K562 (cell line): ENCODE measurements at regions not wholly inside any gene's neighbourhood (a gene's known extent, or its start where the extent isn't known, plus 50 kb on each side); places are given as distances from the start of the nearest gene placed in this dataset.

Experiments used
- ATAC-seq: fragments of 200-7000 bp; cut with Tn5 transposase; 3 replicates; pipeline ENCODE4 v1.9.1; 2020; ENCODE audit warnings: moderate library complexity
- BruUV-seq: library from RNA; stranded (reverse); fragments of 400-500 nt; replicated peaks from 2 replicates; lab custom pipeline; 2021; lab: Mats Ljungman, UMichigan
- CTCF ChIA-PET: fragments of 300-600 bp; formaldehyde crosslinking; extraction: SDS; loops from one replicate; lab custom pipeline; 2021; ENCODE audit warnings: low intra/inter-chr PET ratio; lab: Yijun Ruan, JAX
- POLR2A ChIA-PET: fragments of 300-600, 350-650 bp; sonication (Branson Sonifier 250); formaldehyde crosslinking; extraction: SDS; loops from one replicate; lab custom pipeline; 2021; ENCODE audit warnings: antibody characterized with exemption, inconsistent platforms; lab: Yijun Ruan, JAX
- DNase-seq, 4 experiments: peaks; one replicate each; pipeline versions ENCODE4 v3.0.0 to v3.0.0-alpha.2; 2011 to 2018; ENCODE audit warnings: low spot score in 3 of 4, mixed read lengths in 3 of 4; ENCODE audit errors: extremely low read depth in 1 of 4
- FAIRE-seq: peaks from 2 replicates; lab custom pipeline; 2011; peaks lifted over from hg19 to GRCh38; lab: Jason Lieb, UNC
- H2AFZ ChIP-seq: 2 replicates; pipeline ENCODE4 v1.6.0; 2011; ENCODE audit warnings: low read depth, low read length, control low read depth, inconsistent platforms
- H3K27ac ChIP-seq: fragments of 200-600 bp; 3 replicates; pipeline ENCODE4 v1.8.0; 2011; ENCODE audit warnings: low read depth, mild to moderate bottlenecking, control low read depth, inconsistent platforms, low read length, moderate library complexity, mixed read lengths; ENCODE audit errors: extremely low read depth
- H3K27me3 ChIP-seq, 2 experiments: fragments of 300-600 bp in 1 of 2; 2 replicates in 1 of 2; 3 replicates in 1 of 2; pipeline versions ENCODE4 v1.6.0 to v1.8.0; 2011; ENCODE audit warnings: inconsistent platforms in 2 of 2, low read length in 2 of 2, mild to moderate bottlenecking in 1 of 2, mixed read lengths in 1 of 2, moderate library complexity in 1 of 2; ENCODE audit not compliant: control insufficient read depth in 2 of 2, insufficient read depth in 2 of 2
- H3K36me3 ChIP-seq: fragments of 300-600 bp; 3 replicates; pipeline ENCODE4 v1.8.0; 2011; ENCODE audit warnings: mild to moderate bottlenecking, low read length, inconsistent platforms; ENCODE audit not compliant: control insufficient read depth, insufficient read depth
- H3K4me1 ChIP-seq, 2 experiments: fragments of 200-600 bp in 1 of 2; replicated peaks in 1 of 2; 2 replicates in 1 of 2; 3 replicates in 1 of 2; pipeline versions ENCODE4 v1.5.1 to v1.8.0; 2011; ENCODE audit warnings: inconsistent platforms in 2 of 2, low read length in 2 of 2, mild to moderate bottlenecking in 1 of 2, mixed read lengths in 1 of 2, moderate library complexity in 1 of 2; ENCODE audit not compliant: control insufficient read depth in 2 of 2, insufficient read depth in 2 of 2
- H3K4me2 ChIP-seq: 2 replicates; pipeline ENCODE4 v1.6.1; 2011; ENCODE audit warnings: low read length, control low read depth, inconsistent platforms, mixed read lengths; ENCODE audit not compliant: insufficient read depth
- H3K4me3 ChIP-seq: fragments of 200-600 bp; sonication (generic), shearing (Covaris generic); 2 replicates; pipeline ENCODE4 v1.5.1; 2016; ENCODE audit warnings: control low read depth, inconsistent platforms
- H3K79me2 ChIP-seq: fragments of 200-600 bp; 3 replicates; pipeline ENCODE4 v1.8.0; 2011; ENCODE audit warnings: low read length, inconsistent platforms; ENCODE audit not compliant: control insufficient read depth, insufficient read depth
- H3K9ac ChIP-seq, 2 experiments: 2 replicates each; pipeline versions ENCODE4 v1.6.0 to v1.6.1; 2011; ENCODE audit warnings: low read depth in 2 of 2, low read length in 2 of 2, control low read depth in 1 of 2, inconsistent platforms in 1 of 2, mild to moderate bottlenecking in 1 of 2, mixed read lengths in 1 of 2; ENCODE audit not compliant: insufficient read depth in 1 of 2
- H3K9me1 ChIP-seq: one replicate; pipeline ENCODE4 v1.6.0; 2011; ENCODE audit warnings: inconsistent platforms, mild to moderate bottlenecking, low read length, moderate library complexity; ENCODE audit not compliant: control insufficient read depth, insufficient read depth
- H3K9me3 ChIP-seq: replicated peaks from 2 replicates; pipeline ENCODE4 v1.5.1; 2011; ENCODE audit warnings: low read depth, low read length, inconsistent platforms; ENCODE audit not compliant: control insufficient read depth, insufficient read depth
- H4K20me1 ChIP-seq: replicated peaks from 2 replicates; pipeline ENCODE4 v1.6.1; 2011; ENCODE audit warnings: low read length, inconsistent platforms, mixed read lengths; ENCODE audit not compliant: control insufficient read depth, insufficient read depth
- FOXM1 ChIP-seq, 2 experiments: fragments of 450-650 bp in 1 of 2; sonication (generic) in 1 of 2; formaldehyde crosslinking in 1 of 2; IDR thresholded peaks; 2 replicates each; pipeline versions ENCODE4 v1.6.1 to v1.9.0; 2017 to 2022; ENCODE audit warnings: low read depth in 2 of 2, mild to moderate bottlenecking in 2 of 2, missing genetic modification reagents in 1 of 2, moderate library complexity in 1 of 2
- ILF3 ChIP-seq: fragments of 450-650 bp; IDR thresholded peaks from 2 replicates; pipeline ENCODE4 v1.6.1; 2018; ENCODE audit warnings: antibody characterized with exemption, mild to moderate bottlenecking, moderate library complexity, borderline replicate concordance
- KAT8 ChIP-seq: fragments of 450-650 bp; IDR thresholded peaks from 2 replicates; pipeline ENCODE4 v1.6.1; 2016; ENCODE audit warnings: low read depth, mild to moderate bottlenecking
- U2AF2 ChIP-seq: fragments of 200-400 bp; formaldehyde crosslinking; optimal IDR thresholded peaks from 2 replicates; pipeline ENCODE3; 2017; ENCODE audit warnings: low read depth, mild to moderate bottlenecking, low read length
- ZNF140 ChIP-seq: fragments of 250-450 bp; sonication (Bioruptor Pico); IDR thresholded peaks from 2 replicates; pipeline ENCODE4 v1.8.0; 2021; ENCODE audit warnings: moderate library complexity, mild to moderate bottlenecking, inconsistent platforms
- ZNF184 ChIP-seq: sonication (generic); formaldehyde crosslinking; IDR thresholded peaks from 2 replicates; pipeline ENCODE4 v1.5.0; 2020; ENCODE audit warnings: missing genetic modification reagents
- ZNF217 ChIP-seq: sonication (generic); formaldehyde crosslinking; IDR thresholded peaks from 2 replicates; pipeline ENCODE4 v1.8.0; 2022; ENCODE audit warnings: mild to moderate bottlenecking, missing genetic modification reagents
- ZNF263 ChIP-seq: sonication (generic); formaldehyde crosslinking; IDR thresholded peaks from 2 replicates; pipeline ENCODE4 v1.8.0; 2022; ENCODE audit warnings: mild to moderate bottlenecking, missing genetic modification reagents, borderline replicate concordance
- WGBS: fragments of 100-300 bp; shearing (Covaris generic); methylation state at CpG from one replicate; pipeline ENCODE4 v1.1.6; 2016; ENCODE audit warnings: low coverage, mixed read lengths; ENCODE audit not compliant: insufficient coverage; ENCODE audit errors: missing lambda C conversion rate; 5-methylcytosine and 5-hydroxymethylcytosine counted together
- in situ Hi-C: fragments of 300-500 bp; cut with MboI; formaldehyde crosslinking; loops from 4 replicates; pipeline ENCODE4 v1.15.0; 2018; ENCODE audit warnings: inconsistent platforms, mixed read lengths
- intact Hi-C: fragments of 100-400 bp; cut with micrococcal nuclease; formaldehyde crosslinking; loops from 2 replicates; pipeline ENCODE4 v1.14.2; 2022
- TF ChIP-seq, protein P1 (sequence below), 2 experiments: IDR thresholded peaks; 2 replicates each; pipeline ENCODE4 v1.6.1; 2011; ENCODE audit warnings: borderline replicate concordance in 1 of 2, control low read depth in 1 of 2, low read depth in 1 of 2, low read length in 1 of 2, mild to moderate bottlenecking in 1 of 2, mixed read lengths in 1 of 2, moderate library complexity in 1 of 2; ENCODE audit not compliant: insufficient read depth in 1 of 2, insufficient read length in 1 of 2, poor library complexity in 1 of 2, severe bottlenecking in 1 of 2; ENCODE audit errors: extremely low read depth in 1 of 2

DNA sequence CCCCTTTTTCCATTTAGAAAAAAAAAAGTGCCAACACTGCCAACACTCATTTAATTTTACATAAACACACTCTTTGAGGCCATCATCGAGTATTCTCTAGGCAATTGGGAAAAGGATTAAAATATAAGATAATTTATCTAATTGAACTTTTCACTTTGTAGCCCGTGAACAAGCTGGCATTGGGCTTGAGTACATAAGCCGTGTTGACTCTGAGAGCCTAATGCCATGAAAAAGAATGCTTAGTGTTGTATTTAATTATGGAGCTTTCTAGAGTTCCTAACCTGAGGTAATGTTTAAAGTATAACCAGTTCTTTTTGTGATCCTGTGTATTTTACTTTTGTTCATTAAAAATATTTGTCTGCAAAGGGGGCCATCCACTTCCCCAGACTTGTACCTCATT, 193.8 kb downstream of the LYPLAL1 start:
- Histone ChIP-seq H3K27me3 (no peaks in the 10 kb centered on the region), H3K79me2 (no peaks in the 10 kb centered on the region), H3K36me3 (no peaks in the 10 kb centered on the region), H3K9ac (no peak overlapping the region), H3K9me3 (no peaks in the 10 kb centered on the region), H4K20me1 (no peaks in the 10 kb centered on the region), H3K27ac (no peak overlapping the region), H3K4me2 (no peak overlapping the region), H3K4me1 (no peaks in the 10 kb centered on the region), H3K4me3 (no peak overlapping the region), H2AFZ (no peak overlapping the region), H3K9me1 (no peaks in the 10 kb centered on the region)
- no peak for FAIRE-seq
- intact Hi-C loops, result no loop called here
- no TSS peak for BruUV-seq
- 0% methylated on average over 3 of the region's 3 CpGs for WGBS
- POLR2A ChIA-PET, result no interaction called here
- TF ChIP-seq, protein P1, sequence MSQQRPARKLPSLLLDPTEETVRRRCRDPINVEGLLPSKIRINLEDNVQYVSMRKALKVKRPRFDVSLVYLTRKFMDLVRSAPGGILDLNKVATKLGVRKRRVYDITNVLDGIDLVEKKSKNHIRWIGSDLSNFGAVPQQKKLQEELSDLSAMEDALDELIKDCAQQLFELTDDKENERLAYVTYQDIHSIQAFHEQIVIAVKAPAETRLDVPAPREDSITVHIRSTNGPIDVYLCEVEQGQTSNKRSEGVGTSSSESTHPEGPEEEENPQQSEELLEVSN (IDR thresholded peaks at IDR 0.05; ENCODE audit: borderline replicate concordance in 1 of 2, extremely low read depth in 1 of 2, insufficient read depth in 1 of 2, insufficient read length in 1 of 2, low read depth in 1 of 2, low read length in 1 of 2, poor library complexity in 1 of 2, severe bottlenecking in 1 of 2), result no peak
- no peak for TF ChIP-seq ZNF217 (CRISPR knock-in tag)
- TF ChIP-seq ZNF263, result no peak
- no peak for DNase-seq
- CTCF ChIA-PET, result no interaction called here
- in situ Hi-C loops, result no loop called here
- no peak for ATAC-seq

- 8% methylated on average over 1 of the region's 1 CpG for WGBS
- ChIA-PET CTCF (no interaction called here), POLR2A (interaction anchor here (0.6 kb wide), 1 partner anchor 15 kb away, joined by 3 read pairs; no protein-coding TSS in a partner anchor)
- ATAC-seq (no peak), FAIRE-seq (no peak), DNase-seq (no peak)
- Histone ChIP-seq H3K4me1 (no peaks in the 10 kb centered on the region), H3K9me1 (no peaks in the 10 kb centered on the region), H3K36me3 (no peaks in the 10 kb centered on the region), H3K9me3 (no peaks in the 10 kb centered on the region), H3K4me2 (no peak overlapping the region), H4K20me1 (no peaks in the 10 kb centered on the region), H3K27ac (no peak overlapping the region), H3K4me3 (no peak overlapping the region), H3K79me2 (no peaks in the 10 kb centered on the region), H3K27me3 (no peaks in the 10 kb centered on the region), H2AFZ (no peak overlapping the region), H3K9ac (no peak overlapping the region)
- TF ChIP-seq ZNF140 (no peak), U2AF2 (no peak), ILF3 (no peak), ZNF184 (CRISPR knock-in tag) (no peak), FOXM1 (IDR thresholded peaks at IDR 0.05; ENCODE audit: low read depth) (no peak), FOXM1 (CRISPR knock-in tag; IDR thresholded peaks at IDR 0.05; ENCODE audit: low read depth) (no peak), KAT8 (no peak)
- BruUV-seq, result no TSS peak
- intact Hi-C loops (no loop called here), in situ Hi-C loops (no loop called here)
These were observed 191.8 kb downstream of the LYPLAL1 start for GRCh38 chr1:219365451-219365850.
